CD8-positive, alpha-beta memory T cell (primary cell): ENCODE measurements at regions not wholly inside any gene's neighbourhood (a gene's known extent, or its start where the extent isn't known, plus 50 kb on each side); places are given as distances from the start of the nearest gene placed in this dataset.

ENCODE experiments used
- CTCF ChIA-PET: fragments of 350-600 bp; sonication (Branson Sonifier 250); formaldehyde crosslinking; loops from one replicate; lab custom pipeline; 2021; ENCODE audit warnings: antibody characterized with exemption; lab: Charles Lee
- POLR2A ChIA-PET: fragments of 350-600 bp; sonication (Branson Sonifier 250); formaldehyde crosslinking; loops from one replicate; lab custom pipeline; 2021; ENCODE audit warnings: antibody characterized with exemption; lab: Charles Lee
- DNase-seq, 5 donors: peaks; one replicate each; pipeline versions ENCODE4 v3.0.0 to v3.0.0-alpha.2; 2020 to 2022; ENCODE audit warnings: mixed read lengths in 1 of 5
- H3K27ac ChIP-seq: one replicate; pipeline ENCODE4 v1.7.0; 2013; ENCODE audit warnings: low read depth, mild to moderate bottlenecking, low read length, moderate library complexity
- H3K27me3 ChIP-seq: 2 replicates; pipeline ENCODE4 v1.7.0; 2013; ENCODE audit warnings: low read length, mild to moderate bottlenecking; ENCODE audit not compliant: insufficient read depth, poor library complexity, severe bottlenecking
- H3K36me3 ChIP-seq: 2 replicates; pipeline ENCODE4 v1.7.0; 2013; ENCODE audit warnings: mild to moderate bottlenecking, low read length, moderate library complexity; ENCODE audit not compliant: insufficient read depth
- H3K4me1 ChIP-seq: 2 replicates; pipeline ENCODE4 v1.7.0; 2013; ENCODE audit warnings: mild to moderate bottlenecking, low read length, moderate library complexity; ENCODE audit not compliant: insufficient read depth
- H3K4me3 ChIP-seq: 2 replicates; pipeline ENCODE4 v1.7.0; 2013; ENCODE audit warnings: mild to moderate bottlenecking, low read length
- H3K9me3 ChIP-seq: 2 replicates; pipeline ENCODE4 v1.7.0; 2013; ENCODE audit warnings: mild to moderate bottlenecking, low read length
- H3K27ac Mint-ChIP-seq, 8 donors: one replicate each; pipeline ENCODE4 v1.8.0; 2020 to 2021; ENCODE audit warnings: mixed read lengths in 8 of 8, mild to moderate bottlenecking in 6 of 8, inconsistent platforms in 3 of 8, moderate library complexity in 3 of 8
- H3K27me3 Mint-ChIP-seq, 2 donors: one replicate each; pipeline ENCODE4 v1.8.0; 2020 to 2021; ENCODE audit warnings: mixed read lengths in 2 of 2, mild to moderate bottlenecking in 1 of 2, moderate library complexity in 1 of 2
- H3K36me3 Mint-ChIP-seq, 3 donors: one replicate each; pipeline ENCODE4 v1.8.0; 2020 to 2021; ENCODE audit warnings: mixed read lengths in 3 of 3, inconsistent platforms in 1 of 3, mild to moderate bottlenecking in 1 of 3
- H3K4me1 Mint-ChIP-seq, 3 donors: one replicate each; pipeline ENCODE4 v1.8.0; 2020 to 2021; ENCODE audit warnings: mixed read lengths in 3 of 3, inconsistent platforms in 1 of 3, mild to moderate bottlenecking in 1 of 3
- H3K4me3 Mint-ChIP-seq, 7 donors: one replicate each; pipeline ENCODE4 v1.8.0; 2020 to 2021; ENCODE audit warnings: mixed read lengths in 7 of 7, mild to moderate bottlenecking in 6 of 7, moderate library complexity in 4 of 7, inconsistent platforms in 2 of 7
- H3K9me3 Mint-ChIP-seq, 5 donors: one replicate each; pipeline ENCODE4 v1.8.0; 2020 to 2022; ENCODE audit warnings: mixed read lengths in 5 of 5, mild to moderate bottlenecking in 3 of 5, moderate library complexity in 2 of 5, inconsistent platforms in 1 of 5

DNA sequence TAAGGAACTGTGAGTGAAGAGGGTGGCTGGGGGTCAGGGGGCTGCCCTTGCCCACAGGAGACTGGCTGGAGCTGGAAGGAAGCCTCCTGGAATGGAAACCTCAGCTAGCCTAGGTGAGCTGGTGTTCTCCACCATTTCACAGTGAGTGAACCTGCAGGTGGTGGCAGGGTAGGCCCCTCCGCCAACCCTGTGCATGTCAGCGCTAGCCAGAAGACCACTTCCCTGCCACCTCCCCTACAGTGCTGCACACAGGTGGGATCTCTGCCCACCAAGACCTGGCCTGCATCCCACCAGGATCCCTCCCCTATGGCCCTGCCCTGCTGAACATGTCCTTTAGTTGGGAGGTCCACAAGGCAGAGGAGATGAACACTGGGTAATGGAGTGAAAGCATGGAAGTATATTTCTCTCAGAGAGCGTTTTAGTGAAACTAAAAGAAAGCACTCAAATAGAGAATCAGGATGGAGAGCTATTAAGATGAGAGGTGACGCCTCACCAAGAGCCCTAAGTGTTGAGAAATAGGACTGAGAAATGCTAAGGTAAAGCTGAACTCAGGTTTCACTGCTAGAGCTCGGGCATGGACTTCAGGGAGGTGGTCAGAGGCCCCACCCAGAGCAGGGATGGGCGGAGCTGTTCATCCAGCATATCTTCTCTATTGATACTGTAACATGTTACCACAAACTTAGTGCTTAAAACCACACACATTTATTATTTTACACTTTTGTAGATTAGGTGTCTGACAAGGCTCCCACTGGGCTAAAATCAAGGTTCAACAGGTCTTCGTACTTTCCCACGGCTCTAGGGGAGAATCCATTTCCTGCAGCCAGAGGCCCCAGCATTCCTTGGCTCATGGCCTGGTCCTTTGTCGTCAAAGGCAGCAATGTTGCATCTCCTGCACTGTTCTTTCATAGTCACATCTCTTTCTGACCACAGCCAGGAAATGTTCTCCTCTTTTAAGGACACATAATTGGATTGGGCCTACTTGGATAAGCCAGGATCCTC lies 83.2 kb downstream of the DIRAS2 start:
- Mint-ChIP-seq H3K4me1 (no peaks in the 10 kb centered on the region), H3K27me3 (peaks cover 0 to 1% of the 10 kb centered on the region in 2 donors), H3K27ac (no peak overlapping the region), H3K4me3 (no peak overlapping the region), H3K9me3 (no peaks in the 10 kb centered on the region), H3K36me3 (no peaks in the 10 kb centered on the region)
- no peak for DNase-seq
- H3K4me1 ChIP-seq: no peaks in the 10 kb centered on the region
- H3K27me3 ChIP-seq: no peaks in the 10 kb centered on the region
- H3K36me3 ChIP-seq: no peaks in the 10 kb centered on the region
- no peaks in the 10 kb centered on the region for H3K9me3 ChIP-seq
- ChIA-PET CTCF (no interaction called here), POLR2A (no interaction called here)
- H3K27ac ChIP-seq: no peak overlapping the region
- H3K4me3 ChIP-seq: no peak overlapping the region
